Daoy (cell line): ENCODE measurements at regions not wholly inside any gene's neighbourhood (a gene's known extent, or its start where the extent isn't known, plus 50 kb on each side); places are given as distances from the start of the nearest gene placed in this dataset.

ENCODE experiments used
- DNase-seq: peaks from one replicate; pipeline ENCODE4 v3.0.0-alpha.2; 2015; ENCODE audit warnings: low read depth

GRCh38 chr11:109970516-109971183 lies 122.5 kb upstream of the ZC3H12C start:
- DNase-seq, result no peak

DNA sequence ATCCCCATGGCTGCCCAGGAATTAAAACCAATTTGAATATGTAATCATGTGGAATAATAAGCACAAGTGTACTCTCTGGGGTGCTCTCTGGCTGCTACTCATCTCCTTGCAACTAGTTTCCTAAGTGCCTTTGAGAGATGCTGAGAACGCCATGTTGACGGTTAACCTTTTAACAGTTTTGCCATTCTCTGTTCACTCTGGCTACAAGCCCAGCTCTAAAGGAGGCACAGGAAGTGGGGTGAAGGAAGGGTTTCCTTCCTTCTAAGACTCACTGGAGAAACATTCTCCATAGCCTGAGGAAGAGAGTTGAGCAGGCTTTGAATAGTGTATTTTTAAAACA lies 122.0 kb upstream of the ZC3H12C start:
- DNase-seq, result peak; percentile 43

GRCh38 chr11:109972181-109972715 lies 120.9 kb upstream of the ZC3H12C start:
- no peak for DNase-seq

GRCh38 chr11:109972939-109973338 lies 120.3 kb upstream of the ZC3H12C start:
- no peak for DNase-seq

DNA sequence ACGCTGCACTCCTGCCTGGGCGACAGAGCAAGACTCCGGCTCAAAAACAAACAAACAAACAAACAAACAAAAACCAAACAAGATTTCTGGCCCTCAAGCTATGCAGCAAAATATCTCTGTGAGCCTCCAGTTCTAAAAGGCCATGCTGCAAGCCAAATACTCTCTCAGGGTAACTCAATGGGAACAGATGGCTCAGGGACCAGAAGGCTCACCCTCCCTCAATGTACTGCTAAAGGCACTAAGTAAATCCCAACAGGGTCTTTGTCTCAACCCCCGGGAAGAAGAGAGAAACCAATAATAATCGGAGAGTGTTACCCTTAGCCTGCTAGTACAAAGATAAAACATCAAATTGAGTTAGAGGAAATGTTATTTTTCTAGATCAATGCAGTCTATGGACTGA lies 119.7 kb upstream of the ZC3H12C start:
- no peak for DNase-seq

DNA sequence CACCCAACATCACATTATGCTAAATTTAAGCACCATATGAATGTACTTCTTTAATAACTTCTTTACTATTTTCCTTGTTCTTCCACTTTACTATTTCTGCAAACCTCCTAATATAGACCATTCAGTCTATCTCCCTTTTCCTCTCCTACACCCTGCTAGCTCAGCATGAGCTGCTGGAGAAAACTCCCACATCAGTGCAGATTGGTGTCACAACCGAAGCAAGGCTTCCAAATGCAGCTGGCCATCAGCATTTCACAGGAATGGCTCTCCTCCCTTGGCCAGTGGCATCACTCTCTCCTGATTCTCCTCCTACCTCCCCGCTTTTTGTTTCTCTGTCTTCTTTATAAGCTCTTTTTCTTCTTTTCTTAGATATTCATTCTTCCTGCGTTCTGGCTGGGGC lies 118.7 kb upstream of the ZC3H12C start:
- no peak for DNase-seq

DNA sequence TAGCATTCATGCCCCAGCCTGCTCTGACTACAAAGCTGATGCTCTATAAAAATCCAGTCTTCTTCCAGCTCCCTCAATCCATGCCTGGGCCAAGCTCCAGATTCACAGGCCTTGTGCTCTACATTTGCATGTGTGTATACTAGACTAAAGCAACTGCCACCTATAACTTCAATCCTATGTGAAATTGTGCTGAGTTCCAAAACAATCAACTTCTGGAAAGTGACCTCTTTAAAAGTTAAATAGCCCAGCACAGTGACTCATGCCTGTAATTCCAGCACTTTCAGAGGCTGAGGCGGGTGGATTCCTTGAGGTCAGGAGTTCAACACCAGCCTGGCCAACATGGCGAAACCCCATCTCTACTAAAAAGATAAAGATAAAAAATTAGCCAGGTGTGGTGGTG lies 114.3 kb upstream of the ZC3H12C start:
- DNase-seq, result no peak

DNA sequence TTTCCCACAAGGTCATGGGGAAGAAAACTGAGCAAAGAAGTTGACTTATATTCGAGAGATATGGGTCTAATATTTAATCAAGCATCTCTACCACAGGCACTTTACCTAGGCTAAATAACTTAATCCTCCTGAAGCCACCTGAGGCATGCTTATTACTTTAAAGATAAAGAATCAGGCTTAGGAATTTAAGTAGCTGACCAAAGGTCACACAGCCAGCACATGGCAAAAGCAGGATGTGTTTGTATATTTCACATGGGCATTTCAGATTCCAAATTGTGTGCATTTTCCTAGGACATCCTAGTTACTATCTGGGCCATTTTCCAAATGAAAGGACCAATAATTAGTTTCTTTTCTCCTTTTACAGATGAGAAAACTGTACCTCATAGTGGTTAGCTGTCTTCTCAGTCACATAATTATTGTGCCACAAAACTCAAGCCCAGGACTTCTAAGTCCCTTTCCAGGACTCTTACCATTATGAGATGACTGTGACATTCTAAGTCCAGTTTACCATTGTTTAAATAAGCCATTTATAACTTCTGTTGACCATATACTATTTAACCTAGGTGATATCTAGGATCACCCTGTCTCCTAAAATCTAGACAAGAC lies 112.1 kb upstream of the ZC3H12C start:
- no peak for DNase-seq

GRCh38 chr11:109983358-109983757 lies 109.8 kb upstream of the ZC3H12C start:
- no peak for DNase-seq

DNA sequence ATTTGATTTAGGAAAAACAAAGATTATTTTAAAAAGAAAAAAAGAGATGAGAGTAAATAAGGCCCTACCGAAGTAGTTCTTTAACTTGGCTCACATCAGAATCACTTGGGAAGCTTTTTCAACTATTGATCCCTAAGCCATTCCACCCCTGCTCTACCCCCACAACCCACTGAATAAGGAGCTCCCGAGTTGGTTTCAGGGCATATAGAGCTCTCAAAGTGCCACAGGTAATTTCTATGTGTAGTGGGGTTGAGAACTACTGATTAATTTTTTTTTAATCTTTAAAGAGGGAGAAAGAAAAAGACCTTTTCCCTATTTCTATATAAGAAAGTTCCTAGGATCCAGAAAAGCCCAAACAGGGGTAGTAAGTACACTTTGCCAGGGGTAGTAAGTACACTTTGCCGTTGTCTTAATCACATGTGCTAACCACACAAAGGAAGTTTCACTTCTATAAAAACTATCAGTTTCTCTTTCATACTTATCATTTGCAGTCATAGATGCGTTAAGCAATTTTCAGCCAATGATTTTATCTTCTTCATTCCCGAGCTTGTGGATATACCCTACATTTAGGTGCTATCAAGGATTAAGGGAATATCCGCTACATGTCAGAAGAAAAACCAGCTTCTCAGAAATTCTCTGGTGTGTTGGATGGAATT lies 108.4 kb upstream of the ZC3H12C start:
- DNase-seq, result no peak

DNA sequence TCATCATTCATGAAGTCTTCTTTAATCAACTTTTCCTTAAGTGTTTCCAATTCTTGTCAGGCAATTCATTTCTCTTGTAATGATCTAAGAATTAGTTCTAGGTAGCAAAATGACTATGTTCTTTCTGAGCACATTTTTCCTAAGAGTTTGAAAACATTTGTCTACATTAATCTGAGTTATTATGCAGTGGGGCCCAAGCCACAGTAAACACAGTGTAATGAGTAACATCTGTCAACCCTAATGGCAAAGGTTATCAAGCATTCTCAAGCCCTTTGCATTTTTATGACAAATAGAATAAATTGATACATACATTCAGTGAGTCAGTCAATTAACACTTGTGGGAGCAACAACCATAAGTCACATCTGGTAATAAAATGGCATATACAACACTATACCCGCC lies 106.7 kb upstream of the ZC3H12C start:
- no peak for DNase-seq

- DNase-seq, result no peak
These were observed 101.4 kb upstream of the ZC3H12C start for GRCh38 chr11:109991835-109992234.

GRCh38 chr11:109993786-109994185 lies 99.4 kb upstream of the ZC3H12C start:
- DNase-seq, result peak; percentile 57

GRCh38 chr11:109994907-109995306 lies 98.3 kb upstream of the ZC3H12C start:
- no peak for DNase-seq

GRCh38 chr11:109996060-109996459 lies 97.1 kb upstream of the ZC3H12C start:
- no peak for DNase-seq

DNA sequence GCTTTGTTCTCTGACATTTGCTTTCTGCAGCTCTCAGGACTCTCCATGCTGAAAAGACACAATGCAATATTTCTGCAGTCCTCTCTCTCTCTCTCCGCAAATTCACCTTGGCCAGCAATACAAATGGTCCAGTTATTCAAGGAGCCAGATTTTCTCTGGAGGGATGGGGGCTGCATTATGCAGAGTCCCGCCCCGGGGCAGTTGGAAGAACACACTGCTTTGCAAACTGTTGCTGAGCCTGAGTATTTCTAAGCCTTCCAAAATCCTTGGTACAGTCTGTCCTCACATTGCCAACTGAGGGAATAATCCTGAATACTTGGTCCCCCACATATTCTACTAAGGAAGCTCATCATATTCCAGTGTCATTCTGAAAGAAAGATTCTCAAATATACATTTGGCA lies 94.3 kb upstream of the ZC3H12C start:
- DNase-seq, result no peak

DNA sequence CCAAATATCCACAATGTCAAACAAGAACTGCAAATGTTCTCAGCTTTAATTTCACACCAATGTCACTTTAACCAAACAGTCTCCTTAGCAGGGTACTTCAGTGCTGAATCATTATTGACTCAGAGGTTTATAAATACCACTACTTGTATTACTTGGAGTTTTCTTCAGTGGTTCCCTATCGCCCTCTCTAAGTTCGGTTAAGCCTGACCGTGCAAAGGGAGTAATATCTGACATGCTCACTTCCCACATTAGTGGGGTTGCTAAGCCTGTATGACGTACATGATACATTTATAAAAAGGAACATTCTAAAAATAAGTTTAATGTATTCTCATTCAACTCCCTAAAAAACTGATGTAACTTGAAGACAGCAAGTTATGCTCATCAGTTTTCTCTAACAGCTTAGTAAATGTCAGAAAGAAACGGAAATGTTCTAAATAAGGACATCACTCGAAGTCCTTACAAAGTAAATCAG lies 93.1 kb upstream of the ZC3H12C start:
- peak; percentile 77 for DNase-seq

DNA sequence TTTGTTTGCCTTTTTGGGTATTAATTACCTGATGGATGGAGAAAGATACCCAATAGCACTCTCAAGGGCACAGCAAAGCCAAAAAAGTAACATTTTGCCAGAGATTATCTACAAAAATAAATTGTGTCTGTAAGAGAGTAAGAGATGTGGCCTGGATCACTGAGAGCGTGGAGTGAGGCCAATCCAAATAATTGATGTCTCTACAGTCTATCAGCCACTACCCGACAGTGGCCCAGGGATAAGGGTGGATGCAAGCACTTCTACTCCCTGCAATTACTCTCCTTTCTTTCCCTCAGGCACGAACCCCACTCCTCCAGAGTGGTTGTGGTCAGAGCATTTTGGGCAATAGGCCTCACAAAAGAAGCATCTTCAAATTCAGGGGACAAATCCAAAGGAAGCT lies 92.3 kb upstream of the ZC3H12C start:
- peak; percentile 30 for DNase-seq

- no peak for DNase-seq
These were observed 89.8 kb upstream of the ZC3H12C start for GRCh38 chr11:110003426-110003825.

- no peak for DNase-seq
These were observed 81.6 kb upstream of the ZC3H12C start for GRCh38 chr11:110011595-110011994.

GRCh38 chr11:110015695-110016094 lies 77.5 kb upstream of the ZC3H12C start:
- no peak for DNase-seq

DNA sequence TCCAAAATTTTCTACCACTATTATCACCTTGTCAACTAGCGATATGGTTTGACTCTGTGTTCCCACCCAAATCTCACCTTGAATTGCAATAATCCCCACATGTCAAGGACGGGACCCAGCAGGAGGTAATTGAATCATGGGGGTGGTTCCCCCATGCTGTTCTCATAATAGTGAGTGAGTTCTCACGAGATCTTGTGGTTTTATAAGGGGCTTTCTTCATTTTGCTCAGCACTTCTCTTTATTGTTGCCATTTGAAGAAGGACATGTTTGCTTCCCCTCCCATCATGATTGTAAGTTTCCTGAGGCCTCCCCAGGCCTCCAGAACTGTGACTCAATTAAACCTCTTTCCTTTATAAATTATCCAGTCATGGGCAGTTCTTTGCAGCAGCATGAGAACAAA lies 73.5 kb upstream of the ZC3H12C start:
- DNase-seq, result no peak

DNA sequence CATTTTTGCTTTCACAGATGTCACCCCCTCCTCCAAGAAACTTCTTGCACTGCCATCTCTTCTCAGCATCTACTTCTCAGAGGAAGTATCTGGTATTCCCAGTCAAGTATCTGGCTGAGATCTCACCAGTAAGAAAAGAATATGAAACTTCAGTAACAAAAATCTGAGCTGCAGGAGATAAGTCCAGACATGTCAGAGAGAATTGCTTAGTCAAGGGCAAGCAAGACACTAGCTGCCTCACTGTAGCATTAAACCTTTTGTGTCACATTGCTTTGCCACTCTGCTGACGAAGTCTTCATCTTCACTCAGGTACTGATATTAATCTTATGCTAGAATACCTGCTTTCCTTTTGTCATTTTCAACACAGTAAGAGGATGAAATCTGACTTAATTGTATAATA lies 70.6 kb upstream of the ZC3H12C start:
- no peak for DNase-seq
